GM12875 (cell line): ENCODE measurements at regions not wholly inside any gene's neighbourhood (a gene's known extent, or its start where the extent isn't known, plus 50 kb on each side); places are given as distances from the start of the nearest gene placed in this dataset.

ENCODE experiments used
- H3K4me3 ChIP-seq: one replicate; pipeline ENCODE4 v1.5.1; 2011; ENCODE audit warnings: low read depth, low read length, control low read depth
- TF ChIP-seq, protein P1 (sequence below): IDR thresholded peaks from 2 replicates; pipeline ENCODE4 v1.5.1; 2011; ENCODE audit warnings: low read depth, mild to moderate bottlenecking, control low read depth, inconsistent platforms, low read length, moderate library complexity, borderline replicate concordance; ENCODE audit not compliant: insufficient read depth

DNA sequence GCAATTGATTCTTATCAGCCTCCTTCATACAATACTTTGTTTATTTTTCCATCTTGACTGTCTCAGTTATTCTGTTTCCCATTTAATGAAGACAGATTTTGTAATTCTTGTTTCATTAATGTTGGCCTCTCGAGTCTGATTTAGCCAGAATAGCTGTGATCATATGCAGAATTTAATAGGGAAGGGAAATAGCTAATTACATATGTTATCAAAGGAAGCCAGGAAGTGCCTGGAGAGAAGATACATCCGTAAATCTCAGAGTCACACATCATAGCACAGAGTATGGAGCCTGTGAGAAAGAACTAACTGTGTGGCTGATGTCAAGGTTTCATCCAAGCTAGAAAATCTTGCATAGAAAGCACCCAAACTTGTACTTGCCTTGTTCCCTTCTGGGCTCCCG, 288.9 kb upstream of the SLCO3A1 start:
- H3K4me3 ChIP-seq: no peak overlapping the region
- TF ChIP-seq, protein P1, sequence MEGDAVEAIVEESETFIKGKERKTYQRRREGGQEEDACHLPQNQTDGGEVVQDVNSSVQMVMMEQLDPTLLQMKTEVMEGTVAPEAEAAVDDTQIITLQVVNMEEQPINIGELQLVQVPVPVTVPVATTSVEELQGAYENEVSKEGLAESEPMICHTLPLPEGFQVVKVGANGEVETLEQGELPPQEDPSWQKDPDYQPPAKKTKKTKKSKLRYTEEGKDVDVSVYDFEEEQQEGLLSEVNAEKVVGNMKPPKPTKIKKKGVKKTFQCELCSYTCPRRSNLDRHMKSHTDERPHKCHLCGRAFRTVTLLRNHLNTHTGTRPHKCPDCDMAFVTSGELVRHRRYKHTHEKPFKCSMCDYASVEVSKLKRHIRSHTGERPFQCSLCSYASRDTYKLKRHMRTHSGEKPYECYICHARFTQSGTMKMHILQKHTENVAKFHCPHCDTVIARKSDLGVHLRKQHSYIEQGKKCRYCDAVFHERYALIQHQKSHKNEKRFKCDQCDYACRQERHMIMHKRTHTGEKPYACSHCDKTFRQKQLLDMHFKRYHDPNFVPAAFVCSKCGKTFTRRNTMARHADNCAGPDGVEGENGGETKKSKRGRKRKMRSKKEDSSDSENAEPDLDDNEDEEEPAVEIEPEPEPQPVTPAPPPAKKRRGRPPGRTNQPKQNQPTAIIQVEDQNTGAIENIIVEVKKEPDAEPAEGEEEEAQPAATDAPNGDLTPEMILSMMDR: no peak

- TF ChIP-seq, protein P1: no peak
- H3K4me3 ChIP-seq: no peak overlapping the region
Measured at GRCh38 chr15:91566141-91566540, 287.4 kb upstream of the SLCO3A1 start.

DNA sequence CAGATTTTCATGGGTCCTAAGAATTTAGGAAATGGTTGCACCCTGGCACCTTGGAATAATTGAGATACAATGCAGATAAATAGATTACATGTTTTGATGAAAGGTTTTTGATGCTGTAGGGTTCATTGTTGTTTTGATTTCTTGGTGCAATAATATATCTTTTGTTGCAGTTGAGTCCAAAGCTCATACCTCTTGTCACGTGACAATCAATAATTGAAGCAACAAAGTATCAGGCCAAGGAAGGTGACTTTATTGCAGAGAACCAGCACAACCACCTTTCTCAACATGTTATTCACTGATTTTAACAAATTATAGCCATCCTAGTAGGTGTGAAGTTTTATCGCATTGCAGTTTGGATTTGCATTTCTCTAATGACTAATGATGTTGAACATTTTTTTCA, 285.5 kb upstream of the SLCO3A1 start:
- no peak overlapping the region for H3K4me3 ChIP-seq
- TF ChIP-seq, protein P1: no peak

DNA sequence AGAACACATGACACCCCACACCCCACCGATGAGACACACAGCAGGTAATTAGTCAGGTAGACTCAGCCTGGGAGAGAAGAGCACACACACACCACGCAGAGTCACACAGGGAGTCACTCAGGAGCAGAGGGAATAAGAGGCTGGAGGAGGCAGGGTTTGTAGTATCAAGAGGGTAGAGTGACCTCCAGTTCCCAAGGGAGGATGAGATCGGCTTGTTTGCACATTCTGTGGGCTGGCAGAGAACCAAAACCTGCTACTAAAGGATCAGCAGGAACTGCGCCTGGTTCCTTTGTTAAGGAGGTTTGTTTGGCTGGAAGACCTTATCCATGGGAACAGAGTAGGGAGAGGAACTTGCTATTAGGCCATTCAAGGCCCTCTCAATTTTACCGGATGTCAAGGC, 281.4 kb upstream of the SLCO3A1 start:
- TF ChIP-seq, protein P1: no peak
- H3K4me3 ChIP-seq: no peak overlapping the region

DNA sequence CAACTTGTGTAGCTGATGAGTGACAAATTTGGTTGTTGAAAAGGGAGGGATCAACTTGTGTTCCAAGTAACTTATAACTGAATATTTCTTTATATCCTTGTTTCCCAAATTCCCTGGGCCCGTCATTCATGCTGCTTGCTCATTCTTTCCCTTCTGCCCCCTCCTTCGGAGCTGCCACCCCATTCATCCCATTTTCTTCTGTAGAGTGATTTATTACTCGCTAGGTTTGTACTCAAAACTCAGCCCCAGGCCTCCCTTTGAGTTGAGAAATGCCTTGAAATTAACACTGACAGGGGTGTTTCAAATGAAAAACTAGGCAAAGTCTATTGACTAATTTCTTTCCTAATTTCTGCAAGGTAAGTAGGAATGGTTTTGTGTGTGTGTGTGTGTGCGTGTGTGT, 277.4 kb upstream of the SLCO3A1 start:
- TF ChIP-seq, protein P1: no peak

GRCh38 chr15:91578511-91578910, 275.0 kb upstream of the SLCO3A1 start:
- TF ChIP-seq, protein P1: no peak
- H3K4me3 ChIP-seq: no peak overlapping the region

More for the DNA sequence above, 277.4 kb upstream of the SLCO3A1 start:
- no peak overlapping the region for H3K4me3 ChIP-seq

GRCh38 chr15:91584895-91585294, 268.6 kb upstream of the SLCO3A1 start:
- no peak overlapping the region for H3K4me3 ChIP-seq
- TF ChIP-seq, protein P1: no peak
